Lung (tissue), 11 donors: ENCODE measurements at regions not wholly inside any gene's neighbourhood (a gene's known extent, or its start where the extent isn't known, plus 50 kb on each side); places are given as distances from the start of the nearest gene placed in this dataset.

Experiments used
- ATAC-seq: fragments of 200-7000 bp; cut with Tn5 transposase; one replicate; pipeline ENCODE4 v1.9.1; 2020; ENCODE audit warnings: moderate number of reproducible peaks; ENCODE audit not compliant: insufficient read depth, low FRiP score
- DNase-seq, 3 donors: peaks; one replicate each; pipeline ENCODE4 v3.0.0-alpha.2; 2013 to 2017
- H3K27ac ChIP-seq, 2 donors: one replicate each; pipeline ENCODE4 v1.5.1; 2013; ENCODE audit warnings: mild to moderate bottlenecking in 2 of 2, moderate library complexity in 2 of 2, control low read depth in 1 of 2, inconsistent platforms in 1 of 2, low read depth in 1 of 2, low read length in 1 of 2
- H3K27me3 ChIP-seq, 3 donors: one replicate each; pipeline ENCODE4 v1.5.1; 2013; ENCODE audit warnings: low read length in 2 of 3; ENCODE audit not compliant: control insufficient read depth in 3 of 3, insufficient read depth in 3 of 3
- H3K36me3 ChIP-seq, 4 donors: one replicate each; pipeline ENCODE4 v1.5.1; 2013; ENCODE audit warnings: low read length in 4 of 4, mild to moderate bottlenecking in 1 of 4, moderate library complexity in 1 of 4; ENCODE audit not compliant: control insufficient read depth in 4 of 4, insufficient read depth in 4 of 4
- H3K4me1 ChIP-seq, 5 donors: one replicate each; pipeline ENCODE4 v1.5.1; 2013; ENCODE audit warnings: low read length in 5 of 5, mild to moderate bottlenecking in 2 of 5, moderate library complexity in 1 of 5; ENCODE audit not compliant: control insufficient read depth in 5 of 5, insufficient read depth in 5 of 5
- H3K4me3 ChIP-seq: one replicate; pipeline ENCODE4 v1.5.1; 2013; ENCODE audit warnings: mild to moderate bottlenecking, control low read depth, moderate library complexity
- H3K9ac ChIP-seq, 2 donors: one replicate each; pipeline ENCODE4 v1.5.1; 2013; ENCODE audit warnings: low read length in 2 of 2, control low read depth in 1 of 2; ENCODE audit not compliant: insufficient read depth in 1 of 2
- H3K9me3 ChIP-seq, 4 donors: one replicate each; pipeline ENCODE4 v1.5.1; 2013; ENCODE audit warnings: low read length in 3 of 4, mild to moderate bottlenecking in 1 of 4, moderate library complexity in 1 of 4; ENCODE audit not compliant: control insufficient read depth in 4 of 4, insufficient read depth in 3 of 4
- WGBS, 2 donors: extraction: QIAGEN DNeasy Blood & Tissue Kit; methylation state at CpG; one replicate each; pipeline ENCODE4 v1.1.7; 2013; 5-methylcytosine and 5-hydroxymethylcytosine counted together
- TF ChIP-seq, protein P1 (sequence below): IDR thresholded peaks from 2 replicates; pipeline ENCODE4 v1.5.1; 2012; ENCODE audit warnings: mild to moderate bottlenecking; ENCODE audit errors: control extremely low read depth, extremely low read depth
- donor health status: control.
- donor health status: control.
- donor health status: Bipolar disorder and iron deficiency.
- donor health status: healthy.
- donor health status: DM: yes; HTN: yes; CAD: no.

DNA sequence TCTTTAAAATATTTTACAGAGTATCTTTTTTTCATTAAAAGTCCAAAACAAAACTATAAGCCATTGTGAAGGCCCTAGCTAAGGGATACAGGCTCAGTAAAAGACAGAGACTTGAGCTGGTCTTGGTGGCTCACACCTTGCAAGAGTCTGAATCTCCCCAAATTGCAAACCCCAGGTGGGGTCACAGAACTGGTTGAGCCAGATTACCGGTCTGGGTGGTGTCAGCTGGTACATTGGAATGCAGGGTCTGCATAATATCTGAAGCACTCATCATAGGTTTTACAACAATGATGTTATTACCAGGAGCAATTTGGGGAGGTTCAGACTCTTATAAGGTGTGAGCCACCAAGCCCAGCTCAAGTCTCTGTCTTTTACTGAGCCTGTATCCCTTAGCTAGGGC, 201.2 kb upstream of the ARPP21 start:
- Histone ChIP-seq H3K27me3 (no peaks in the 10 kb centered on the region), H3K9me3 (peaks cover 0 to 2% (median 0%) of the 10 kb centered on the region in 4 donors), H3K9ac (no peak overlapping the region), H3K27ac (no peak overlapping the region), H3K4me3 (no peak overlapping the region), H3K4me1 (no peaks in the 10 kb centered on the region), H3K36me3 (no peaks in the 10 kb centered on the region)
- 71 to 77% methylated on average over 1 of the region's 1 CpG for WGBS, 2 donors
- DNase-seq, result no peak
- ATAC-seq, result no peak
- TF ChIP-seq, protein P1, sequence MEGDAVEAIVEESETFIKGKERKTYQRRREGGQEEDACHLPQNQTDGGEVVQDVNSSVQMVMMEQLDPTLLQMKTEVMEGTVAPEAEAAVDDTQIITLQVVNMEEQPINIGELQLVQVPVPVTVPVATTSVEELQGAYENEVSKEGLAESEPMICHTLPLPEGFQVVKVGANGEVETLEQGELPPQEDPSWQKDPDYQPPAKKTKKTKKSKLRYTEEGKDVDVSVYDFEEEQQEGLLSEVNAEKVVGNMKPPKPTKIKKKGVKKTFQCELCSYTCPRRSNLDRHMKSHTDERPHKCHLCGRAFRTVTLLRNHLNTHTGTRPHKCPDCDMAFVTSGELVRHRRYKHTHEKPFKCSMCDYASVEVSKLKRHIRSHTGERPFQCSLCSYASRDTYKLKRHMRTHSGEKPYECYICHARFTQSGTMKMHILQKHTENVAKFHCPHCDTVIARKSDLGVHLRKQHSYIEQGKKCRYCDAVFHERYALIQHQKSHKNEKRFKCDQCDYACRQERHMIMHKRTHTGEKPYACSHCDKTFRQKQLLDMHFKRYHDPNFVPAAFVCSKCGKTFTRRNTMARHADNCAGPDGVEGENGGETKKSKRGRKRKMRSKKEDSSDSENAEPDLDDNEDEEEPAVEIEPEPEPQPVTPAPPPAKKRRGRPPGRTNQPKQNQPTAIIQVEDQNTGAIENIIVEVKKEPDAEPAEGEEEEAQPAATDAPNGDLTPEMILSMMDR, result no peak

DNA sequence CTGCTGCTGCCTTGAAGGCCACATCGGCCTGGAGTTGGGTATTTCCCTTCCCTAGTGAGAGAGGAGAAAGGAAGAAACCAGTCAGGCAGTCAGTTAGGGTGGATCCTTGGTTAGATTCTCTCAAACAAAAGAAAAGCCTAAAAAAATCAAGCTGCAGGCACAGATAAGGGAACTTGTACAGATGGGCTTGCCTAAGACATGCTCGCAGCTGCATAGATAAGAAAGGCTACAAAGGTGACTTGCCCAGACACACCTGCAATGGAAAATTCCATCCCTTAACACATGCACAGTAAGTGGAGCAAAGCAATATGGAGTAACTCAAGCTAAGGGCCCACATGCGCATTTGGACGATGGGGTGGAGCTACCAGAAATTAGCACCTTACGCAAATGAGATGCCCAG, 199.7 kb upstream of the ARPP21 start:
- no peak for DNase-seq
- TF ChIP-seq, protein P1, result no peak

DNA sequence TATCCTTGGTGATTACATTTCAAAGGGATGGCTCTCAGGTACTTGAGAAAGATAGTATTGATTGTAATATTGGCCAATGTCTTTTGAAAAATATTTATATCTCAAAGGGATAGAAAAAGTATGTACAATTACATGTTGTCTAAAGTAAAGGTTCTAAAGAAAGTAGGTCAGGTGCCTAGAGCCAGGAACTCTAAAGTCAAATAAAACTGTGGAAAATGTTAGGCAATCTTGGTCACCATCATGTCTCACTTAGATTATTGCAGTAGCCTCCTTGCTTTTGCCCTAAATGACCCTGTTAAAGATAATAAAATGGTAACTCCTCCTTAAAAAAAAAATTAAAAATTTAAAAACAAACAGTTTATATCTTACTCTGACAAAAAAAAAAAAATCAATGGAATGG, 198.5 kb upstream of the ARPP21 start:
- Histone ChIP-seq H3K4me3 (no peak overlapping the region), H3K9ac (no peak overlapping the region), H3K4me1 (no peaks in the 10 kb centered on the region), H3K9me3 (peaks cover 0 to 2% (median 0%) of the 10 kb centered on the region in 4 donors), H3K27me3 (no peaks in the 10 kb centered on the region), H3K36me3 (no peaks in the 10 kb centered on the region), H3K27ac (no peak overlapping the region)
- DNase-seq (no peak), ATAC-seq (no peak)
- TF ChIP-seq, protein P1, result no peak

More for the DNA sequence above, 199.7 kb upstream of the ARPP21 start:
- 95% methylated on average over 5 of the region's 5 CpGs for WGBS, 2 donors
- Histone ChIP-seq H3K27me3 (no peaks in the 10 kb centered on the region), H3K9me3 (peaks cover 0 to 2% (median 0%) of the 10 kb centered on the region in 4 donors), H3K9ac (no peak overlapping the region), H3K4me3 (no peak overlapping the region), H3K4me1 (no peaks in the 10 kb centered on the region), H3K36me3 (no peaks in the 10 kb centered on the region), H3K27ac (no peak overlapping the region)
- no peak for ATAC-seq

DNA sequence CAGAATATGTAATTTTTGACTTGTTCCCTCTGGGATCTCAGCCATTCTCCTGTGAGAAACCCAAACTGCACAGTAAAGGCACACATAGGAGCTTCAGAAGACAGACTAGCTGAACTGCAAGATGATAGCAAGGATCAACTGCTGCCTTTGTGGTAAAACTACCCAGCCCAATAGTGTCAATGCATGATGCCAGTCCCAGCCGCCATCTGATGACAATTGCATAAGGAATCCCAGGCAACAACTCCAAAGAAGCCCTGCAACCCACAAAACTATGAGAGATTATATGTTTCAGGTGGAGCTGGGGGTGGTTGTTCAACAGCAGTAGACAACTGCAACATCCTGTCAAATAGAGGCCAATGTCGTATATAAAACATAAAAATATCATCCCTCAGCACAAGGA, 192.4 kb upstream of the ARPP21 start:
- no peaks in the 10 kb centered on the region for H3K36me3 ChIP-seq

More for the DNA sequence above, 192.4 kb upstream of the ARPP21 start:
- H3K27ac ChIP-seq, result no peak overlapping the region
- no peaks in the 10 kb centered on the region for H3K27me3 ChIP-seq
- TF ChIP-seq, protein P1, result no peak
- H3K9me3 ChIP-seq, result no peaks in the 10 kb centered on the region
- no peak overlapping the region for H3K9ac ChIP-seq
- H3K4me3 ChIP-seq, result no peak overlapping the region
- no peak for DNase-seq
- ATAC-seq, result no peak
- no peaks in the 10 kb centered on the region for H3K4me1 ChIP-seq
- 85 to 93% methylated on average over 2 of the region's 2 CpGs for WGBS, 2 donors
